ENCODE measurements at regions not wholly inside any gene's neighbourhood (a gene's known extent, or its start where the extent isn't known, plus 50 kb on each side); places are given as distances from the start of the nearest gene placed in this dataset.

- Histone ChIP-seq H3K4me3 (ENCODE audit: low read length in 2 of 2) (no peak overlapping the region), H3K4me1 (ENCODE audit: control insufficient read depth in 1 of 2, insufficient read depth in 2 of 2, low read length in 2 of 2) (no peaks in the 10 kb centered on the region), H3K9me3 (ENCODE audit: control insufficient read depth, low read length) (no peaks in the 10 kb centered on the region), H3K27ac (ENCODE audit: low read depth in 1 of 2, low read length in 2 of 2) (no peak overlapping the region), H3K27me3 (ENCODE audit: control insufficient read depth in 1 of 2, insufficient read depth in 2 of 2, low read length in 1 of 2) (peaks cover 0 to 2% of the 10 kb centered on the region in 2 donors), H3K36me3 (ENCODE audit: control insufficient read depth in 1 of 2, insufficient read depth in 2 of 2, low read length in 1 of 2) (no peaks in the 10 kb centered on the region)
- 45 to 77% methylated on average over 1 of the region's 1 CpG for WGBS, 2 donors
- no peak for ATAC-seq (ENCODE audit: low FRiP score)
- no peak for DNase-seq
- intact Hi-C loops (cut with DNase I), result loop anchor here in 1 of 2 donors (10.0 kb wide), 1 partner anchor 157 kb away; the partner anchor contains the start of gene ABHD5
Observed at GRCh38 chr3:43852066-43852465, 161.3 kb downstream of the ABHD5 start.

- DNase-seq, result no peak
- ATAC-seq (ENCODE audit: low FRiP score), result no peak
- H3K4me1 ChIP-seq (ENCODE audit: control insufficient read depth in 1 of 2, insufficient read depth in 2 of 2, low read length in 2 of 2), result no peaks in the 10 kb centered on the region
- H3K27ac ChIP-seq (ENCODE audit: low read depth in 1 of 2, low read length in 2 of 2), result no peak overlapping the region
- WGBS, 2 donors, result 24 to 32% methylated on average over 2 of the region's 2 CpGs
- H3K27me3 ChIP-seq (ENCODE audit: control insufficient read depth in 1 of 2, insufficient read depth in 2 of 2, low read length in 1 of 2), result peaks cover 0 to 1% of the 10 kb centered on the region in 2 donors
- H3K9me3 ChIP-seq (ENCODE audit: control insufficient read depth, low read length), result no peaks in the 10 kb centered on the region
- no peaks in the 10 kb centered on the region for H3K36me3 ChIP-seq (ENCODE audit: control insufficient read depth in 1 of 2, insufficient read depth in 2 of 2, low read length in 1 of 2)
- H3K4me3 ChIP-seq (ENCODE audit: low read length in 2 of 2), result no peak overlapping the region
- intact Hi-C loops (cut with DNase I), result loop anchor here in 1 of 2 donors (10.0 kb wide), 1 partner anchor 159 kb away; the partner anchor contains the start of gene ABHD5
Observed at GRCh38 chr3:43854283-43854682, 163.5 kb downstream of the ABHD5 start.

DNA sequence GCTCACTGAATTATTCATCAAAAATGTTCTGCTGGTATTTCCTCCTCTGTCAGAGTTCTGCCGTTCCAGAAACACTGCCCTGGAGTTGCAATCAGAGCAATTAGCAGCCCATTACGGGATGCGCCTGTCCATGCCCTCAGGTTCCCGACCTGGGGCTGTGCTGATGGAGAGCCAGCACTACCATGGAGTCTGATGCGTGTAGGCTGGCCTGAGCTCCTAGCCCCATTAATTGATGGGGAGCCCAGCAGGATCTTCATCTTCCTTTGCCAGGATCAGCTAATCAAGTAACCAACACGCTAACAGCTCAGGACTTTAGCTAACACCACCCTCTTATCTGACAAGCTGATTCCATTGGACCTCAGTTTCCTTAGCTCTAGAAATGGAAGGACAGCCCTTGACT, 164.2 kb downstream of the ABHD5 start:
- no peak for ATAC-seq (ENCODE audit: low FRiP score)
- Histone ChIP-seq H3K9me3 (ENCODE audit: control insufficient read depth, low read length) (no peaks in the 10 kb centered on the region), H3K27me3 (ENCODE audit: control insufficient read depth in 1 of 2, insufficient read depth in 2 of 2, low read length in 1 of 2) (no peaks in the 10 kb centered on the region), H3K27ac (ENCODE audit: low read depth in 1 of 2, low read length in 2 of 2) (no peak overlapping the region), H3K4me3 (ENCODE audit: low read length in 2 of 2) (no peak overlapping the region), H3K4me1 (ENCODE audit: control insufficient read depth in 1 of 2, insufficient read depth in 2 of 2, low read length in 2 of 2) (no peaks in the 10 kb centered on the region), H3K36me3 (ENCODE audit: control insufficient read depth in 1 of 2, insufficient read depth in 2 of 2, low read length in 1 of 2) (no peaks in the 10 kb centered on the region)
- WGBS, 2 donors, result 41 to 42% methylated on average over 6 of the region's 6 CpGs
- no peak for DNase-seq
- intact Hi-C loops (cut with DNase I), result loop anchor here in 1 of 2 donors (5.0 to 10.0 kb wide), 2 partner anchors 160 to 212 kb away; partner anchors contain the start of gene ABHD5

DNA sequence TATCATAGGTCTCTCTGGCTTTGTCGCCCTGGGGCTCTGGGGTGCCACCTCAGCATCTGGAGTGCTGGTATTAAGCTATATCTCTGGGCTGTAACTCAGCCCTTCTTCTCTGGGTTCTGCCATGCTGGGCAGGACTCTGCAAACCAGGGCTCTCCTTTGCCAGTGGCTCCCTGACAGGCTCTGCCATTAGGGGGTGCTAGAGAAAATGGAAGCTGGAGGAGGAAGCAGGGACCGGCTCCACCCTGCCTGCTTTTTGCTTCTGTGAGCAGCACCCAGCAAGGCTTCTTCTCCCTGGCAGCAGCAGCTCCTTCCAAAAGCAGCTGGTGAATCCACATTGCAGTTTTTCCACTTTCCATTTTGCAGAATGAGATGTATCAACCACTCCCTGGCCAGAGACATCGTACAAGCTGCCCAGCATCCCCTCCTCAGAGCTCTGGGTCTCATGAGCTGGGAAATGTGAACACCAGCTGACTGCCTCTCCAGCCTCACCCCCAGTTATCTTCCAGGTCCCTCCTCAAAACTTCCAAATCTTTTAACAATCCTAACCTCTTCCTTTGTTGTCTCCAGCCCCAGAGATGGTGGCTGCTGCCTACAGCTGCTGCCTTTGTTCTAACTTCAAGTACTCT, 165.0 kb downstream of the ABHD5 start:
- Histone ChIP-seq H3K27me3 (ENCODE audit: control insufficient read depth in 1 of 2, insufficient read depth in 2 of 2, low read length in 1 of 2) (no peaks in the 10 kb centered on the region), H3K27ac (ENCODE audit: low read depth in 1 of 2, low read length in 2 of 2) (no peak overlapping the region), H3K4me3 (ENCODE audit: low read length in 2 of 2) (no peak overlapping the region), H3K36me3 (ENCODE audit: control insufficient read depth in 1 of 2, insufficient read depth in 2 of 2, low read length in 1 of 2) (no peaks in the 10 kb centered on the region), H3K4me1 (ENCODE audit: control insufficient read depth in 1 of 2, insufficient read depth in 2 of 2, low read length in 2 of 2) (no peaks in the 10 kb centered on the region), H3K9me3 (ENCODE audit: control insufficient read depth, low read length) (no peaks in the 10 kb centered on the region)
- peak in 1 of 2 donors; percentile 77 for DNase-seq
- peak; percentile 71 for ATAC-seq (ENCODE audit: low FRiP score)
- intact Hi-C loops (cut with DNase I), result loop anchor here in 1 of 2 donors (5.0 to 10.0 kb wide), 2 partner anchors 161 to 212 kb away; partner anchors contain the start of gene ABHD5
- 54 to 60% methylated on average over 3 of the region's 3 CpGs for WGBS, 2 donors

- no peaks in the 10 kb centered on the region for H3K36me3 ChIP-seq (ENCODE audit: control insufficient read depth in 1 of 2, insufficient read depth in 2 of 2, low read length in 1 of 2)
- ATAC-seq (ENCODE audit: low FRiP score), result no peak
- no peak for DNase-seq
- intact Hi-C loops (cut with DNase I), result loop anchor here in 1 of 2 donors (5.0 to 10.0 kb wide), 2 partner anchors 162 to 211 kb away; partner anchors contain the start of gene ABHD5
- no peak overlapping the region for H3K27ac ChIP-seq (ENCODE audit: low read depth in 1 of 2, low read length in 2 of 2)
- WGBS, 2 donors, result 88 to 93% methylated on average over 7 of the region's 7 CpGs
- H3K9me3 ChIP-seq (ENCODE audit: control insufficient read depth, low read length), result no peaks in the 10 kb centered on the region
- no peak overlapping the region for H3K4me3 ChIP-seq (ENCODE audit: low read length in 2 of 2)
- no peaks in the 10 kb centered on the region for H3K27me3 ChIP-seq (ENCODE audit: control insufficient read depth in 1 of 2, insufficient read depth in 2 of 2, low read length in 1 of 2)
- H3K4me1 ChIP-seq (ENCODE audit: control insufficient read depth in 1 of 2, insufficient read depth in 2 of 2, low read length in 2 of 2), result no peaks in the 10 kb centered on the region
Observed at GRCh38 chr3:43856351-43856750, 165.6 kb downstream of the ABHD5 start.

GRCh38 chr3:43856761-43857160, 166.0 kb downstream of the ABHD5 start:
- 96 to 99% methylated on average over 5 of the region's 5 CpGs for WGBS, 2 donors
- no peaks in the 10 kb centered on the region for H3K9me3 ChIP-seq (ENCODE audit: control insufficient read depth, low read length)
- intact Hi-C loops (cut with DNase I), result loop anchor here in 1 of 2 donors (5.0 to 10.0 kb wide), 2 partner anchors 162 to 211 kb away; partner anchors contain the start of gene ABHD5
- no peak overlapping the region for H3K27ac ChIP-seq (ENCODE audit: low read depth in 1 of 2, low read length in 2 of 2)
- DNase-seq (no peak), ATAC-seq (ENCODE audit: low FRiP score) (no peak)
- H3K27me3 ChIP-seq (ENCODE audit: control insufficient read depth in 1 of 2, insufficient read depth in 2 of 2, low read length in 1 of 2), result no peaks in the 10 kb centered on the region
- H3K4me3 ChIP-seq (ENCODE audit: low read length in 2 of 2), result no peak overlapping the region
- H3K4me1 ChIP-seq (ENCODE audit: control insufficient read depth in 1 of 2, insufficient read depth in 2 of 2, low read length in 2 of 2), result no peaks in the 10 kb centered on the region
- H3K36me3 ChIP-seq (ENCODE audit: control insufficient read depth in 1 of 2, insufficient read depth in 2 of 2, low read length in 1 of 2), result no peaks in the 10 kb centered on the region

DNA sequence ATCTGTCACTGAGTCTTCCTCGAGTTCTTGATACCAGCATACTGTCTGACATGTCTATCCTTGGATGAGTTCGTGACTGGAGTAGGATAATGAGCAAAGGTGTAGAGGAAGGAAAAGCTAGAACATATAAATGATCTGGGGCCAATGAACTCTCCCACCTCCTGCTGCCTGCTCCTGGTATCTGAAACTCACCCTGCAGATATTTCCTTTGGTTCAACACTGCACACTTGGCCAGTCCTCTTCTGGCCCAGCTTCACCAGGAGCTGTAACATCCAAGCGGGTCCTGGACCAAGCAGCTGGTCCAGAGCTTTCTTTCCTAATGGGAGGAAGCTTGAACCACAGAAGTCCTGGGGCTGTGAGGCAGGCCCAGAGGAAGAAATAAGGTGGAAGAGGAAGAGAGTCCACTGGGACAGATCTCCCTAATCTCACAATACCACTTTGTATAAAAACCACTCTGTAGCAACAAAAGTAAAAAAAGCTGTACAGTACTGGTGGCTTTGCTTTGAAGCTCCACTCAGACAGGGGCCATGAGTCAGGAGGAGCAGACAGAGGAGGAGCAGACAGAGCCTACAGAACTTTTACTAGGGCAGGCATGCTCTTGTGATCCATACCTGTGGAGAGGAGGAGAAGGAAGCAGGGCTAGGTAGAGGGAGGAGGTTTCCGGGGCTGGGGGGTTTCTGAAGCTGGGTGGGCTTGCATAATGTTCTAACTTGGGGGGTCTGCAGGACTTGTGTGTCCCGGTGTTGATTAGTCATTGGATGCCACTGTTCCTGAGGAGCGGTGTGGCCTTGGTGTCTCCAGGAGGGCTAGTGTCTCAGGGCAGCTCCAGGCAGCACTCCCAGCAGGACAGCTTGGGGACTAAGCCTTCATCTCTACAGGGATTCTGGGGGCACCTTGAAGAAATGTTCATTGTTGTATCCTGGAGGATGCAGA, 166.9 kb downstream of the ABHD5 start:
- Histone ChIP-seq H3K4me1 (ENCODE audit: control insufficient read depth in 1 of 2, insufficient read depth in 2 of 2, low read length in 2 of 2) (no peaks in the 10 kb centered on the region), H3K36me3 (ENCODE audit: control insufficient read depth in 1 of 2, insufficient read depth in 2 of 2, low read length in 1 of 2) (no peaks in the 10 kb centered on the region), H3K27ac (ENCODE audit: low read depth in 1 of 2, low read length in 2 of 2) (no peak overlapping the region), H3K27me3 (ENCODE audit: control insufficient read depth in 1 of 2, insufficient read depth in 2 of 2, low read length in 1 of 2) (no peaks in the 10 kb centered on the region), H3K4me3 (ENCODE audit: low read length in 2 of 2) (no peak overlapping the region), H3K9me3 (ENCODE audit: control insufficient read depth, low read length) (no peaks in the 10 kb centered on the region)
- no peak for ATAC-seq (ENCODE audit: low FRiP score)
- no peak for DNase-seq
- intact Hi-C loops (cut with DNase I), result loop anchor here in 1 of 2 donors (5.0 to 10.0 kb wide), 2 partner anchors 163 to 210 kb away; partner anchors contain the start of gene ABHD5
- WGBS, 2 donors, result 84 to 88% methylated on average over 6 of the region's 6 CpGs

DNA sequence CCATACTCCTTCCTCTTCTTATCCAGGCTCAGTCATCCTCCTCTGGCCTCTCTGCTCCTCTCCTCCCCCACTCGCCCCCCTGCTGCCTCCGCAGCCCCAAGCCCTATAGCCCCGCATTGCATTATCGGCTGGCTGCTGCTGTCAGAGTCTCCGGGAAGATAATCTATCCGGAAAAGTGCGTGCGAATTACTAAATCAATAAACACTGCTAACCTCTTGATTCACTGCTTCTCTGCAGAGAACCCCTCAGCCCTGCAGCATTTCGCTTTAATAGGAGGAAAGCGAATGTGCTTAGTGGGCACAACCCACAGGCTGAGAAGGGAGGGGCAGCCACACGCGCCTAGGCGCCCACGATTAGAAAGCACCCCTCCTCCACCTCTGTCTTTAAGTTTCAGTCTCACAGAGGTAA, 167.6 kb downstream of the ABHD5 start:
- no peak for ATAC-seq (ENCODE audit: low FRiP score)
- no peak overlapping the region for H3K4me3 ChIP-seq (ENCODE audit: low read length in 2 of 2)
- intact Hi-C loops (cut with DNase I), result loop anchor here in 1 of 2 donors (5.0 to 10.0 kb wide), 2 partner anchors 163 to 209 kb away; partner anchors contain the start of gene ABHD5
- H3K27ac ChIP-seq (ENCODE audit: low read depth in 1 of 2, low read length in 2 of 2), result no peak overlapping the region
- H3K27me3 ChIP-seq (ENCODE audit: control insufficient read depth in 1 of 2, insufficient read depth in 2 of 2, low read length in 1 of 2), result no peaks in the 10 kb centered on the region
- 80 to 82% methylated on average over 14 of the region's 14 CpGs for WGBS, 2 donors
- H3K9me3 ChIP-seq (ENCODE audit: control insufficient read depth, low read length), result no peaks in the 10 kb centered on the region
- no peak for DNase-seq
- no peaks in the 10 kb centered on the region for H3K36me3 ChIP-seq (ENCODE audit: control insufficient read depth in 1 of 2, insufficient read depth in 2 of 2, low read length in 1 of 2)
- H3K4me1 ChIP-seq (ENCODE audit: control insufficient read depth in 1 of 2, insufficient read depth in 2 of 2, low read length in 2 of 2), result no peaks in the 10 kb centered on the region
